ENCODE measurements at regions not wholly inside any gene's neighbourhood (a gene's known extent, or its start where the extent isn't known, plus 50 kb on each side); places are given as distances from the start of the nearest gene placed in this dataset.

DNA sequence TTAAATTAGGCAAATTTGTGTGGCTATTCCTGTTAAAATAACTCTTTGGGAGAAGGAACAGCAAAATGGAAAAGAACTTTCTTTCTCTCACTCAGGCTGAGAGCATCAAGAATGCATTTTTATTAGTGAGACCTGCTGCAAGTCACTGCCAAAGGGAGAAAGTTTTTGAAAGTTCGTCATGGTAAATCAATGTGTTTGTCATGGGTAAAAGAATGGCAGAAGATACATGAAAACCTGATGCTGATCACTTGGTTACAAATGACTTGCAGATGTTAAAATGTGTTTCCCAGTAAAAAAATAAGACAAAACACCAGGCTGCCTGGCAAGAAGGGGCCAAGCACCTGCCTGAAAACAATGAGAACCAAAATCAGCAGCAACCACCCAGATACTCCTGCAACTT is 484.7 kb upstream of the NRP1 start:
- no peaks in the 10 kb centered on the region for H3K36me3 ChIP-seq (ENCODE audit: low read depth, missing control alignments)
- no peaks in the 10 kb centered on the region for H3K27me3 ChIP-seq
- no peak for TF ChIP-seq POLR2A (IDR thresholded peaks at IDR 0.05)
- TF ChIP-seq CTCF (IDR thresholded peaks at IDR 0.05): no peak
- no peaks in the 10 kb centered on the region for H3K4me1 ChIP-seq
- no peak overlapping the region for H3K27ac ChIP-seq
- no peaks in the 10 kb centered on the region for H3K9me3 ChIP-seq
- intact Hi-C loops (cut with DNase I; ENCODE audit: low total_unique reads): no loop called here
- DNase-seq: no peak
- no peak overlapping the region for H3K4me3 ChIP-seq
- 83 to 88% methylated on average over 1 of the region's 1 CpG for WGBS, 2 donors

- intact Hi-C loops (cut with DNase I; ENCODE audit: low total_unique reads): no loop called here
- WGBS, 2 donors: 79 to 81% methylated on average over 2 of the region's 2 CpGs
- no peak for DNase-seq
- Histone ChIP-seq H3K4me3 (no peak overlapping the region), H3K4me1 (no peaks in the 10 kb centered on the region), H3K9me3 (no peaks in the 10 kb centered on the region), H3K36me3 (ENCODE audit: low read depth, missing control alignments) (no peaks in the 10 kb centered on the region), H3K27me3 (no peaks in the 10 kb centered on the region), H3K27ac (no peak overlapping the region)
- no peak for TF ChIP-seq POLR2A (IDR thresholded peaks at IDR 0.05)
- TF ChIP-seq CTCF (IDR thresholded peaks at IDR 0.05): no peak
Measured at GRCh38 chr10:33818343-33818742, 483.9 kb upstream of the NRP1 start.

GRCh38 chr10:33817605-33818004 is 483.1 kb upstream of the NRP1 start:
- TF ChIP-seq POLR2A (IDR thresholded peaks at IDR 0.05) (no peak), CTCF (IDR thresholded peaks at IDR 0.05) (no peak)
- Histone ChIP-seq H3K27me3 (no peaks in the 10 kb centered on the region), H3K27ac (no peak overlapping the region), H3K36me3 (ENCODE audit: low read depth, missing control alignments) (no peaks in the 10 kb centered on the region), H3K9me3 (no peaks in the 10 kb centered on the region), H3K4me1 (no peaks in the 10 kb centered on the region), H3K4me3 (no peak overlapping the region)
- intact Hi-C loops (cut with DNase I; ENCODE audit: low total_unique reads): no loop called here
- 70 to 76% methylated on average over 3 of the region's 3 CpGs for WGBS, 2 donors
- DNase-seq: no peak

DNA sequence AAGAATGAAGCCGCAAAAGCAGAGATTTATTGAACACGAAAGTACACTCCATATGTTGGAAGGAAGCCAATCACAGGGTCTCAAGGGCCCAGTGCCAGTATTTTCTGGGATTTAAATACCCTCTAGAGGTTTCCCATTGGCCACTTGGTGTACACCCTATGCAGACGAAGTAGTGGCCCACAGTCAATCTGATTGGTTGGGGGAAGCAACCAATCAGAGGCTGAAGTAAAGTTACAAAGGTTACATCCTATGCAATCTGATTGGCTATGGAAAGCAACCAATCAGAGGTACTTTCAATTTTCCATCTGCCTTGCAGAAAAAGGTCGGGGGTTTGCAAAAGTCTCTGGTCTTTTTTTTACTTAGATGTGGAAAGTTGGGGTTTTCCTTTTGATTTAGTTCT is 481.3 kb upstream of the NRP1 start:
- Histone ChIP-seq H3K36me3 (ENCODE audit: low read depth, missing control alignments) (no peaks in the 10 kb centered on the region), H3K9me3 (no peaks in the 10 kb centered on the region), H3K4me3 (no peak overlapping the region), H3K4me1 (no peaks in the 10 kb centered on the region), H3K27me3 (no peaks in the 10 kb centered on the region), H3K27ac (no peak overlapping the region)
- DNase-seq: peak; percentile 77
- TF ChIP-seq CTCF (IDR thresholded peaks at IDR 0.05) (no peak), POLR2A (IDR thresholded peaks at IDR 0.05) (no peak)
- intact Hi-C loops (cut with DNase I; ENCODE audit: low total_unique reads): no loop called here
- 61 to 82% methylated on average over 4 of the region's 4 CpGs for WGBS, 2 donors

DNA sequence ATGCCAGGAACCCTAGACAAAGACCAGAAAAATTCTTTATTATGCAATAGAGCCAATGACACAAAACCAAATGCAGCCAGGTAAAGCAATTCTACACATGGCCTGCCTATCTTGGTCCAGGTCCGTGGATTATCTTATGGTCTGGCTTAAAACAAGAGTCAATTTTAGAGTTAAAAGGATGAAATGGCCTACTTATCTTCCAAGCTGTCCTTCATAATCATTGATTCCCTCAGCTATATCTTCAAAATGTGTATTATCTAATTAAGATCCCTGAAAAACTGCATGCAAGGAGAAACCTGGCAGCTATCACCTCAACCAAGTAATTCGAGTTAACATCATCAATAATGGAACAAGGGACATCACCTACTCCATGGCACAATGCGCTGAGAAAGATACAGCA is 479.4 kb upstream of the NRP1 start:
- H3K9me3 ChIP-seq: no peaks in the 10 kb centered on the region
- H3K36me3 ChIP-seq (ENCODE audit: low read depth, missing control alignments): no peaks in the 10 kb centered on the region
- no peak for TF ChIP-seq CTCF (IDR thresholded peaks at IDR 0.05)
- TF ChIP-seq POLR2A (IDR thresholded peaks at IDR 0.05): no peak
- no peak overlapping the region for H3K4me3 ChIP-seq
- intact Hi-C loops (cut with DNase I; ENCODE audit: low total_unique reads): no loop called here
- no peak for DNase-seq
- no peak overlapping the region for H3K27ac ChIP-seq
- no peaks in the 10 kb centered on the region for H3K27me3 ChIP-seq
- WGBS, 2 donors: 64 to 95% methylated on average over 3 of the region's 3 CpGs
- no peaks in the 10 kb centered on the region for H3K4me1 ChIP-seq
